ENCODE measurements at regions not wholly inside any gene's neighbourhood (a gene's known extent, or its start where the extent isn't known, plus 50 kb on each side); places are given as distances from the start of the nearest gene placed in this dataset.

DNA sequence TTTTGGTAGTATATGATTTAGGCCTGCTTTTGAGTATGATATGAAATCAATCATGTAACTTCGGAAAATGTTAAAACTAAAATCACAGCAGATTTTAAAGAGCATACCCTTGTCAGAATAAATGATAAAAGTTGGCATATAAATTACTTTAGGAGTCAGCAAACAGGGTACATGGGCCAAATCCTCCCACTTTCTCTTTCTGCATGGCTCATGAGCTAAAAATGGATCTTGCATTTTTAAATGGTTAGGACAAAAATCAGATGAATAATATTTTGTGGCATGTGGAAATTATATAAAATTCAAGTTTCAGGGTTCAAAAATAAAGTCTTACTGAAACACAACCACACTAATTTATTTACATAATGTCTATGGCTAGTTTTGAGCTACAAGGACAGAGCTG lies 214.9 kb downstream of the GASK1B start:
- Histone ChIP-seq H3K4me3 (no peak overlapping the region), H3K27me3 (no peaks in the 10 kb centered on the region), H3K27ac (no peak overlapping the region), H3K4me1 (no peaks in the 10 kb centered on the region), H3K36me3 (no peaks in the 10 kb centered on the region), H3K9me3 (no peaks in the 10 kb centered on the region)
- no peak for TF ChIP-seq CTCF (IDR thresholded peaks at IDR 0.05)
- intact Hi-C loops (cut with DNase I): no loop called here
- ATAC-seq (no peak), DNase-seq (no peak)

- H3K4me1 ChIP-seq: no peaks in the 10 kb centered on the region
- no peaks in the 10 kb centered on the region for H3K36me3 ChIP-seq
- no peak for TF ChIP-seq CTCF (IDR thresholded peaks at IDR 0.05)
- no peaks in the 10 kb centered on the region for H3K9me3 ChIP-seq
- H3K27me3 ChIP-seq: no peaks in the 10 kb centered on the region
- no peak overlapping the region for H3K27ac ChIP-seq
- DNase-seq (no peak), ATAC-seq (no peak)
- intact Hi-C loops (cut with DNase I): no loop called here
- no peak overlapping the region for H3K4me3 ChIP-seq
Observed at GRCh38 chr4:157942017-157942416, 230.8 kb downstream of the GASK1B start.

DNA sequence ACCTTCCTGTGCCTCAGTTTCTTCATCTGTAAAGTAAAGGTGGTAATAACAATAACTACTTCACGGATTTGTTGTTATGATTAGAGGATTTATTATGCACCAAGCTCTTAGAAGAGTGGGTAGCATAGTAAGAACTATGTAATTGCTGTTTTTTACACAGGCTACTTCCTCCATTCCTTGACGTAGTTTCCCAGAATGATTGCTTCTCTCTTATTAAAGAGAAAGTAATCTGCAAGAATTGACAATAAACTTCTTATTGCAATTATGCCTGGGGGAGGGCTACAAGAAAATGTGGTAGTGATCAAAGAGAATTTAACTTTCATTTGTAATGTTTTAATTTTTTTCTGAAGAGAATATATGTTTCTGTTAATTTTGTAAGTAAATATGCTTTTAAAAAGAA lies 238.7 kb downstream of the GASK1B start:
- ATAC-seq (no peak), DNase-seq (no peak)
- no peaks in the 10 kb centered on the region for H3K27me3 ChIP-seq
- no peaks in the 10 kb centered on the region for H3K36me3 ChIP-seq
- no peak overlapping the region for H3K27ac ChIP-seq
- intact Hi-C loops (cut with DNase I): no loop called here
- no peaks in the 10 kb centered on the region for H3K9me3 ChIP-seq
- no peak for TF ChIP-seq CTCF (IDR thresholded peaks at IDR 0.05)
- H3K4me3 ChIP-seq: no peak overlapping the region
- H3K4me1 ChIP-seq: no peaks in the 10 kb centered on the region

GRCh38 chr4:157932936-157933335 lies 239.9 kb downstream of the GASK1B start:
- no peak for ATAC-seq
- no peaks in the 10 kb centered on the region for H3K36me3 ChIP-seq
- TF ChIP-seq CTCF (IDR thresholded peaks at IDR 0.05): no peak

DNA sequence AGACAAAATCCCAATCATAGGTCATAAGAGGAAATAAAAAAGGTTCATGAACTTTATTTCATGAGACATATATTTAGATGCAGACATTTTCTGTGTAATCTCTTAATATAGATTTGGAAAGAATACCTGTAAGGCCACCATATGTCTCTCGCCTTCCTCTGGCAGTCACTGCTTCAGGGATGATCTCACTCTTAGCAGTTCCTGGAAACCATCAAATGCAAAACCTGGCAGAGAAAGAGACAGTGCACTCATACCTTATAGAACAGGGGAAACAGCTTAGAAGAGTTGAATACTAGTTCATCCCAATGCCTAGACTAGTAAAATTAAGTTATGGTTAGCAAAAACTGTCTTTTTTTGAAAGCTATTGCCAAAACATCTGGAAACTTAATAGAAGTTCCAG lies 243.3 kb downstream of the GASK1B start:
- intact Hi-C loops (cut with DNase I): no loop called here
- Histone ChIP-seq H3K27me3 (no peaks in the 10 kb centered on the region), H3K36me3 (no peaks in the 10 kb centered on the region), H3K4me3 (no peak overlapping the region), H3K4me1 (no peaks in the 10 kb centered on the region), H3K9me3 (no peaks in the 10 kb centered on the region), H3K27ac (no peak overlapping the region)
- ATAC-seq: no peak
- TF ChIP-seq CTCF (IDR thresholded peaks at IDR 0.05): no peak
- no peak for DNase-seq

More at GRCh38 chr4:157932936-157933335, 239.9 kb downstream of the GASK1B start:
- H3K27me3 ChIP-seq: no peaks in the 10 kb centered on the region
- no peak for DNase-seq
- no peak overlapping the region for H3K27ac ChIP-seq
- no peaks in the 10 kb centered on the region for H3K9me3 ChIP-seq
- intact Hi-C loops (cut with DNase I): no loop called here
- no peak overlapping the region for H3K4me3 ChIP-seq
- no peaks in the 10 kb centered on the region for H3K4me1 ChIP-seq
